ENCODE measurements at regions not wholly inside any gene's neighbourhood (a gene's known extent, or its start where the extent isn't known, plus 50 kb on each side); places are given as distances from the start of the nearest gene placed in this dataset.

DNA sequence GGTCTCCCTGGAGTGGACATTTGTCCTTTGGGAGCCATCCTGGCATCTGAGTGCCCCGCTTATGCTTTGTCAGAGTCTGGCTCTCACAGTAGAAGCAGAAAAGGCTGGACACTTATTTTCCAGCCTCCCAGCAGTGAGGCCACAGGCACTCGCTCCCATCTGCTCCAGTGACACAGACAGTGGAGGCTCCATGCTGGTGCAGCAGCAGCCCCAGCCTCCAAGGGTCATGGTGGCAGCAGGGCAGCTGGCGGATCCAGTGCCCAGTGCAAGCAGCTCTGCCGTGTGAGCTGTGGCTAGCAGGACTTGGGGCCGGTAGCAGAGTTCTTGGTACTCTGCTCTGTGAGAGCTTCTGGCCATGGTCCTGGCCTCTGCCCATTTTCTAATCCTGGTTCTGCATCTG is 157.3 kb upstream of the ALDH1B1 start:
- no peak overlapping the region for H3K27ac ChIP-seq (ENCODE audit: low read depth in 2 of 2, low read length in 1 of 2)
- H3K4me1 ChIP-seq (ENCODE audit: control insufficient read depth in 2 of 2, insufficient read depth in 2 of 2, low read length in 1 of 2), result no peaks in the 10 kb centered on the region
- H3K27me3 ChIP-seq (ENCODE audit: control insufficient read depth in 1 of 2, insufficient read depth in 2 of 2, low read length in 2 of 2), result no peaks in the 10 kb centered on the region
- H3K9me3 ChIP-seq (ENCODE audit: control insufficient read depth in 2 of 2, insufficient read depth in 1 of 2, low read depth in 1 of 2, low read length in 1 of 2), result no peaks in the 10 kb centered on the region
- no peaks in the 10 kb centered on the region for H3K36me3 ChIP-seq (ENCODE audit: control insufficient read depth in 2 of 2, insufficient read depth in 2 of 2, low read length in 1 of 2)
- 85 to 88% methylated on average over 5 of the region's 5 CpGs for WGBS, 2 donors
- H3K4me3 ChIP-seq (ENCODE audit: low read depth in 1 of 2, low read length in 2 of 2), result no peak overlapping the region

GRCh38 chr9:38234479-38235170 is 157.9 kb upstream of the ALDH1B1 start:
- 75 to 78% methylated on average over 5 of the region's 5 CpGs for whole genome bisulfite sequencing, 2 donors
- Histone ChIP-seq H3K27me3 (ENCODE audit: control insufficient read depth in 1 of 2, insufficient read depth in 2 of 2, low read length in 2 of 2) (no peaks in the 10 kb centered on the region), H3K36me3 (ENCODE audit: control insufficient read depth in 2 of 2, insufficient read depth in 2 of 2, low read length in 1 of 2) (no peaks in the 10 kb centered on the region), H3K4me1 (ENCODE audit: control insufficient read depth in 2 of 2, insufficient read depth in 2 of 2, low read length in 1 of 2) (no peaks in the 10 kb centered on the region), H3K4me3 (ENCODE audit: low read depth in 1 of 2, low read length in 2 of 2) (no peak overlapping the region), H3K9me3 (ENCODE audit: control insufficient read depth in 2 of 2, insufficient read depth in 1 of 2, low read depth in 1 of 2, low read length in 1 of 2) (no peaks in the 10 kb centered on the region), H3K27ac (ENCODE audit: low read depth in 2 of 2, low read length in 1 of 2) (no peak overlapping the region)

DNA sequence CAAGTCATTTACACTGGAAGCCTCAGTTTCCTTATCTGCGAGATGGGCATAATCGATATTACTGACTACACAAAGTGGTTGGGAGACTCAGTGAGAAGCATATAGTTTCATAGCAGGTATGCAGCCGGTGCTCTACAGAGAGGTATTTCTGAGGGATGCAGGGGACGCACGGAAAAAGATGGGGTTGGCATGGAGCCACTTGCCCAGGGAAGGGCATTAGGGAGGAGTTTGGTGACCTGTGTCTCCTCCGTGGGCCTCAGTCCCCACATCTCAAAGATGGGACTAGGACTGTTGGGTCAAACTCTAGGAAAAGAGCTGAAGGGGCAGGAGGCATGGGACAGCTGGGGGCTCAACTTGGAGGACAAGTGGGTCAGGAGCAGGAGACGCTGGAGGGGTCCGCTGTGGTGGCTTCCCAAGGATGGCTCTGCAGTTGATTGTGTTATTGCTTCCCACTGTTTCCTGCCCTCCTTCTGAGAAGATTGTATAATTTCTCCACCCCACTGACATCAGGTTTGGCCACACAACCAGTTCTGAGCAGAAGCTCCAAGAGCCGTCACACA is 158.6 kb upstream of the ALDH1B1 start:
- 92 to 94% methylated on average over 9 of the region's 9 CpGs for WGBS, 2 donors
- H3K9me3 ChIP-seq (ENCODE audit: control insufficient read depth in 2 of 2, insufficient read depth in 1 of 2, low read depth in 1 of 2, low read length in 1 of 2), result no peaks in the 10 kb centered on the region

DNA sequence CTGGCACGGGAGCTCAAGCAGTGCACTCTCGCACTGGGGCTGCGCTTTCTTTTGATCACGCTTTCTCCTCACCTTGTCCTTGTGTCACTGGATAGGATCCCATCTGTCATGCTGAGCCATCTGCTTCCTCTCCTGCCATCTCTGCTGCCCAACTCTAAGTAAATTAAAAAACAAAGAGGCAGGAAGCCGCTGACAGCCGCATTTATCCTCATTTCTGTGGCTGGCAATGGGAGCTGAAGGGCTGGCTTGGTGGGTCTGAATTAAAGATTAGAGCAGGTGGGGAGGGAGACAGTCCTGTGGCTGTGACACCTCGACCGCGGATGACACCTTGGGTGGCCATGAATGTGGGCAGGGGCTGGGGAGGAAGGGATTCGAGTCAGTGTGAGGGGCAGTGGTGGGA is 159.2 kb upstream of the ALDH1B1 start:
- no peak overlapping the region for H3K4me3 ChIP-seq (ENCODE audit: low read depth in 1 of 2, low read length in 2 of 2)
- H3K4me1 ChIP-seq (ENCODE audit: control insufficient read depth in 2 of 2, insufficient read depth in 2 of 2, low read length in 1 of 2), result no peaks in the 10 kb centered on the region
- whole genome bisulfite sequencing, 2 donors, result 73 to 79% methylated on average over 10 of the region's 10 CpGs
- H3K27me3 ChIP-seq (ENCODE audit: control insufficient read depth in 1 of 2, insufficient read depth in 2 of 2, low read length in 2 of 2), result no peaks in the 10 kb centered on the region
- H3K9me3 ChIP-seq (ENCODE audit: control insufficient read depth in 2 of 2, insufficient read depth in 1 of 2, low read depth in 1 of 2, low read length in 1 of 2), result no peaks in the 10 kb centered on the region
- no peaks in the 10 kb centered on the region for H3K36me3 ChIP-seq (ENCODE audit: control insufficient read depth in 2 of 2, insufficient read depth in 2 of 2, low read length in 1 of 2)
- H3K27ac ChIP-seq (ENCODE audit: low read depth in 2 of 2, low read length in 1 of 2), result no peak overlapping the region

More for the DNA sequence above, 158.6 kb upstream of the ALDH1B1 start:
- H3K36me3 ChIP-seq (ENCODE audit: control insufficient read depth in 2 of 2, insufficient read depth in 2 of 2, low read length in 1 of 2), result no peaks in the 10 kb centered on the region
- H3K27ac ChIP-seq (ENCODE audit: low read depth in 2 of 2, low read length in 1 of 2), result no peak overlapping the region
- H3K4me3 ChIP-seq (ENCODE audit: low read depth in 1 of 2, low read length in 2 of 2), result no peak overlapping the region
- no peaks in the 10 kb centered on the region for H3K4me1 ChIP-seq (ENCODE audit: control insufficient read depth in 2 of 2, insufficient read depth in 2 of 2, low read length in 1 of 2)
- H3K27me3 ChIP-seq (ENCODE audit: control insufficient read depth in 1 of 2, insufficient read depth in 2 of 2, low read length in 2 of 2), result no peaks in the 10 kb centered on the region

- Histone ChIP-seq H3K36me3 (ENCODE audit: control insufficient read depth in 2 of 2, insufficient read depth in 2 of 2, low read length in 1 of 2) (no peaks in the 10 kb centered on the region), H3K4me3 (ENCODE audit: low read depth in 1 of 2, low read length in 2 of 2) (no peak overlapping the region), H3K27me3 (ENCODE audit: control insufficient read depth in 1 of 2, insufficient read depth in 2 of 2, low read length in 2 of 2) (no peaks in the 10 kb centered on the region), H3K9me3 (ENCODE audit: control insufficient read depth in 2 of 2, insufficient read depth in 1 of 2, low read depth in 1 of 2, low read length in 1 of 2) (no peaks in the 10 kb centered on the region), H3K4me1 (ENCODE audit: control insufficient read depth in 2 of 2, insufficient read depth in 2 of 2, low read length in 1 of 2) (no peaks in the 10 kb centered on the region), H3K27ac (ENCODE audit: low read depth in 2 of 2, low read length in 1 of 2) (no peak overlapping the region)
- 73% methylated on average over 6 of the region's 6 CpGs for WGBS, 2 donors
Measured at GRCh38 chr9:38232895-38233294, 159.6 kb upstream of the ALDH1B1 start.

GRCh38 chr9:38229504-38230155 is 160.6 kb upstream of the SHB start:
- 89% methylated on average over 13 of the region's 13 CpGs for WGBS, 2 donors
- no peaks in the 10 kb centered on the region for H3K27me3 ChIP-seq (ENCODE audit: control insufficient read depth in 1 of 2, insufficient read depth in 2 of 2, low read length in 2 of 2)
- H3K4me1 ChIP-seq (ENCODE audit: control insufficient read depth in 2 of 2, insufficient read depth in 2 of 2, low read length in 1 of 2), result peaks cover 4 to 9% of the 10 kb centered on the region in 2 donors
- H3K27ac ChIP-seq (ENCODE audit: low read depth in 2 of 2, low read length in 1 of 2), result no peak overlapping the region
- H3K9me3 ChIP-seq (ENCODE audit: control insufficient read depth in 2 of 2, insufficient read depth in 1 of 2, low read depth in 1 of 2, low read length in 1 of 2), result peaks cover 0 to 3% of the 10 kb centered on the region in 2 donors
- H3K36me3 ChIP-seq (ENCODE audit: control insufficient read depth in 2 of 2, insufficient read depth in 2 of 2, low read length in 1 of 2), result no peaks in the 10 kb centered on the region
- no peak overlapping the region for H3K4me3 ChIP-seq (ENCODE audit: low read depth in 1 of 2, low read length in 2 of 2)

DNA sequence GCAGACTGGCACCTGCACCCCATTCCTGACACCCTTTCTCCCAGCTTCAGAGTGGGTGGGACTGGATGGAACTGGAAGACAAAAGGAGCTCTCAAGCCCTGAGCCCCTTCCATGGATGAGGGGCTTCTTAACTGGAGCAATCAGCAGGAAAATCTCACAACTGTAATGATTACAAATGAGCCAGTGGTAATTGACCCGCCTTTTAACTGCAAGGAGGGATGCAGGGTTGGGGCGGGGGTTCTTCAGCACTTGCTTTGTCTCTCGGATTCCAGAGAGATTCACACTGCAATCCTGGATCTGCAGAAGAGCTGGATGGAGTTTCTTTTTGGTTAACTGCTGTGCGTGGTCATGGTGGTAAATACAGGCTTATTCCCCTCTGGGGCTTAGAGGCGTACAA is 160.1 kb upstream of the SHB start:
- H3K4me1 ChIP-seq (ENCODE audit: control insufficient read depth in 2 of 2, insufficient read depth in 2 of 2, low read length in 1 of 2), result peaks cover 4 to 9% of the 10 kb centered on the region in 2 donors
- H3K9me3 ChIP-seq (ENCODE audit: control insufficient read depth in 2 of 2, insufficient read depth in 1 of 2, low read depth in 1 of 2, low read length in 1 of 2), result peaks cover 0 to 3% of the 10 kb centered on the region in 2 donors
- no peak overlapping the region for H3K4me3 ChIP-seq (ENCODE audit: low read depth in 1 of 2, low read length in 2 of 2)
- H3K36me3 ChIP-seq (ENCODE audit: control insufficient read depth in 2 of 2, insufficient read depth in 2 of 2, low read length in 1 of 2), result no peaks in the 10 kb centered on the region
- H3K27ac ChIP-seq (ENCODE audit: low read depth in 2 of 2, low read length in 1 of 2), result no peak overlapping the region
- WGBS, 2 donors, result 83 to 88% methylated on average over 5 of the region's 5 CpGs
- H3K27me3 ChIP-seq (ENCODE audit: control insufficient read depth in 1 of 2, insufficient read depth in 2 of 2, low read length in 2 of 2), result no peaks in the 10 kb centered on the region

DNA sequence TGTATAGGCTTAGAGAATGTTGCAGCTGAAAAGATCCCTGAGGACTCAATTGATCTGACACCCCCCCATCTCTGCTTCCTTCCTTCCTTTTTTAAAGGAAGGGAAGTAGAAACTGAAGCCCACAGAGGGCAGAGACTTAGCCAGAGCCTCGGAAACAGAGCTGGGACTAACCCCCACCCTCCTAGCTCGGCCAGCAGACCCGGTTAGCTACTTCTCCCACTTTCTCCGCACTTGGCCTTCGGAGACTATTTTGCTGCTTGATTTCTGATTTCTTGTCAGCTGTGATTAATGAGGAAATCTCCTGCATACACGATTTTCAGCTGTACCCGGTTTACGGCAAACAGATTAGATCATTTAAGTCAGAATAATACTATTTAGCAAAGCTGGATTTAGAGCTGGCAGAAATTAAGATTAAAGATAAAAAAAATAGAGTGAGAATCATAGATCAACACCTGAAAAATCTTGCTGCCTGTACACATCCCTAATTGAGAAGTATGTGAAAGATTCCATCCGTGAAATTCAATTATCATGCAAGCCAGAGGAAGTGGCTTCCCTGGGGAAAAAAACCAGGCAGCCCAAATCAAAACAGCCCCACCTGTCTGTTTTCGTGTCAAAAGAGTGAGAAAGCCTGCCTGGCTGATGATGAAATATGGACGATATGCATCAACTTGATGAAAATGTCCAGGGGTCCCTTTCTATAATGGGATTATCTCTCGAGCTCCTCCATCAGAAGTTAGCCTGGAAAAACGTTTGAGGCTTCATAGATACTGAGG is 159.5 kb upstream of the SHB start:
- no peak overlapping the region for H3K4me3 ChIP-seq (ENCODE audit: low read depth in 1 of 2, low read length in 2 of 2)
- H3K27ac ChIP-seq (ENCODE audit: low read depth in 2 of 2, low read length in 1 of 2), result no peak overlapping the region
- H3K9me3 ChIP-seq (ENCODE audit: control insufficient read depth in 2 of 2, insufficient read depth in 1 of 2, low read depth in 1 of 2, low read length in 1 of 2), result peaks cover 0 to 3% of the 10 kb centered on the region in 2 donors
- WGBS, 2 donors, result 29 to 30% methylated on average over 13 of the region's 13 CpGs
- no peaks in the 10 kb centered on the region for H3K36me3 ChIP-seq (ENCODE audit: control insufficient read depth in 2 of 2, insufficient read depth in 2 of 2, low read length in 1 of 2)
- H3K4me1 ChIP-seq (ENCODE audit: control insufficient read depth in 2 of 2, insufficient read depth in 2 of 2, low read length in 1 of 2), result peaks cover 4 to 9% of the 10 kb centered on the region in 2 donors
- no peaks in the 10 kb centered on the region for H3K27me3 ChIP-seq (ENCODE audit: control insufficient read depth in 1 of 2, insufficient read depth in 2 of 2, low read length in 2 of 2)

DNA sequence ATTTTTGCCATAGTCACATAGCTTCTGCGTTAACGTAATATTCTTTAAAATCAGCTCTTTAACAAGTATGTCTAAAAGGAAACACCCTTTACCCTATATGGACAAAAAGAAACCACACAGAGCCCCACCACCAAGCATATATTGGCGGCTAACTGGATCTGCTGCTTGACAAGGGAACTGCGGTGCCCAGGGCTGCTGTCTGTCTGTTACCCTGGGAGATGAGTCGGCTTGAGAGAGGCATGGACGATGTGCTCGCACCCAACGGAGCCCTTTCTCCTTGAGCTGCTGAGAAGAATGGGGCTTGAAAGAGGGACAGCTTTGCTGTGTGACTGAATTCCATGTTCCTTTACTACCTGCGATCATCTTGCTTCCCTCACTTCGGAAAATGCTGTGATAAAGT is 158.6 kb upstream of the SHB start:
- 52 to 57% methylated on average over 10 of the region's 10 CpGs for WGBS, 2 donors
- Histone ChIP-seq H3K4me3 (ENCODE audit: low read depth in 1 of 2, low read length in 2 of 2) (no peak overlapping the region), H3K9me3 (ENCODE audit: control insufficient read depth in 2 of 2, insufficient read depth in 1 of 2, low read depth in 1 of 2, low read length in 1 of 2) (peaks cover 0 to 3% of the 10 kb centered on the region in 2 donors), H3K4me1 (ENCODE audit: control insufficient read depth in 2 of 2, insufficient read depth in 2 of 2, low read length in 1 of 2) (peaks cover 4 to 9% of the 10 kb centered on the region in 2 donors), H3K36me3 (ENCODE audit: control insufficient read depth in 2 of 2, insufficient read depth in 2 of 2, low read length in 1 of 2) (no peaks in the 10 kb centered on the region), H3K27me3 (ENCODE audit: control insufficient read depth in 1 of 2, insufficient read depth in 2 of 2, low read length in 2 of 2) (no peaks in the 10 kb centered on the region), H3K27ac (ENCODE audit: low read depth in 2 of 2, low read length in 1 of 2) (no peak overlapping the region)

Measured in esophagus (tissue), 2 donors.